GM12865 (cell line): ENCODE measurements at regions not wholly inside any gene's neighbourhood (a gene's known extent, or its start where the extent isn't known, plus 50 kb on each side); places are given as distances from the start of the nearest gene placed in this dataset.
"Not testable (repeated sequence)": the region's sequence is repeated elsewhere in the genome, so short reads cannot be mapped to it uniquely, and the experiment has no call there.

Experiments used
- DNase-seq: peaks from one replicate; pipeline ENCODE4 v3.0.0; 2010; ENCODE audit warnings: low read depth
- H3K4me3 ChIP-seq: 2 replicates; pipeline ENCODE4 v1.5.1; 2011; ENCODE audit warnings: mild to moderate bottlenecking, low read depth, low read length, control low read depth
- CTCF ChIP-seq: IDR thresholded peaks from 2 replicates; pipeline ENCODE4 v1.5.1; 2011; ENCODE audit warnings: low read length, control low read depth, low read depth, inconsistent platforms; ENCODE audit not compliant: insufficient read depth; ENCODE audit errors: missing control alignments

GRCh38 chrX:140099221-140099620 lies 133.9 kb upstream of the CXorf66 start:
- TF ChIP-seq CTCF = no peak
- no peak for DNase-seq
- H3K4me3 ChIP-seq = no peak overlapping the region

- no peak for TF ChIP-seq CTCF
- DNase-seq = no peak
- no peak overlapping the region for H3K4me3 ChIP-seq
These were observed 126.8 kb upstream of the CXorf66 start for GRCh38 chrX:140092121-140092520.

GRCh38 chrX:140091125-140091886 lies 126.0 kb upstream of the CXorf66 start:
- no peak for DNase-seq
- no peak overlapping the region for H3K4me3 ChIP-seq
- TF ChIP-seq CTCF = no peak

GRCh38 chrX:140090800-140091124 lies 125.4 kb upstream of the CXorf66 start:
- no peak for TF ChIP-seq CTCF
- DNase-seq = no peak
- H3K4me3 ChIP-seq = no peak overlapping the region

GRCh38 chrX:140088438-140088837 lies 123.1 kb upstream of the CXorf66 start:
- DNase-seq = no peak
- H3K4me3 ChIP-seq = no peak overlapping the region
- TF ChIP-seq CTCF = no peak

GRCh38 chrX:140087875-140088274 lies 122.6 kb upstream of the CXorf66 start:
- no peak overlapping the region for H3K4me3 ChIP-seq
- no peak for TF ChIP-seq CTCF
- DNase-seq = no peak

GRCh38 chrX:140086691-140087090 lies 121.4 kb upstream of the CXorf66 start:
- DNase-seq = no peak
- TF ChIP-seq CTCF = no peak
- no peak overlapping the region for H3K4me3 ChIP-seq

GRCh38 chrX:140074851-140075250 lies 109.5 kb upstream of the CXorf66 start:
- H3K4me3 ChIP-seq, DNase-seq: not testable (repeated sequence)
